Adrenal gland (tissue), 9 donors: ENCODE measurements at regions not wholly inside any gene's neighbourhood (a gene's known extent, or its start where the extent isn't known, plus 50 kb on each side); places are given as distances from the start of the nearest gene placed in this dataset.

Experiments
- DNase-seq, 7 donors: peaks; one replicate each; pipeline ENCODE4 v3.0.0-alpha.2; 2019 to 2020
- H3K27ac ChIP-seq, 5 donors: fragments of 200-600 bp; sonication (generic) in 4 of 5; 1 replicate in 3 of 5; 2 replicates in 2 of 5; pipeline versions ENCODE4 v1.5.1 to v1.8.0; 2016 to 2020; ENCODE audit warnings: mild to moderate bottlenecking in 1 of 5
- H3K27me3 ChIP-seq: fragments of 200-600 bp; 2 replicates; pipeline ENCODE4 v1.8.0; 2021
- H3K36me3 ChIP-seq, 2 donors: fragments of 200-600 bp; replicated peaks in 1 of 2; 1 replicate in 1 of 2; 2 replicates in 1 of 2; pipeline versions ENCODE4 v1.5.1 to v1.8.0; 2018 to 2022
- H3K4me1 ChIP-seq, 2 donors: fragments of 200-600 bp; replicated peaks in 1 of 2; 1 replicate in 1 of 2; 2 replicates in 1 of 2; pipeline versions ENCODE4 v1.5.1 to v1.8.0; 2018 to 2021
- H3K4me3 ChIP-seq, 4 donors: fragments of 200-600 bp; sonication (generic) in 3 of 4; one replicate each; pipeline ENCODE4 v1.5.1; 2016 to 2018
- H3K9me3 ChIP-seq, 3 donors: fragments of 200-600 bp; sonication (generic) in 1 of 3; replicated peaks in 1 of 3; 1 replicate in 2 of 3; 2 replicates in 1 of 3; pipeline versions ENCODE4 v1.5.1 to v1.8.0; 2016 to 2021
- CTCF ChIP-seq, 6 experiments: fragments of 450-650 bp in 4 of 6; fragments of 200-600 bp in 2 of 6; sonication (generic) in 1 of 6; IDR thresholded peaks; 1 replicate in 5 of 6; 2 replicates in 1 of 6; pipeline versions ENCODE4 v1.5.1 to v1.8.0; 2016 to 2021; ENCODE audit warnings: antibody characterized with exemption in 6 of 6, mild to moderate bottlenecking in 2 of 6, moderate library complexity in 1 of 6
- POLR2A ChIP-seq, 2 donors: fragments of 450-650 bp; IDR thresholded peaks; one replicate each; pipeline ENCODE4 v1.6.1; 2017; ENCODE audit warnings: antibody characterized with exemption in 2 of 2, mild to moderate bottlenecking in 2 of 2, moderate library complexity in 1 of 2
- WGBS, 4 donors: extraction: QIAGEN DNeasy Blood & Tissue Kit in 2 of 4; methylation state at CpG; one replicate each; pipeline versions ENCODE4 v1.1.5 to v1.1.7; 2013 to 2017; 5-methylcytosine and 5-hydroxymethylcytosine counted together
- intact Hi-C, 2 donors: fragments of 100-400 bp; cut with DNase I; formaldehyde crosslinking; loops; one replicate each; pipeline versions ENCODE4 v1.14.1 to v1.15.0; 2022 to 2023
- donor health status: healthy with polysubstance abuse.
- donor health status: Bipolar disorder and iron deficiency.
- donor health status: DM: yes; HTN: yes; CAD: no.
- donor health status: DM: no; HTN: no; CAD: no.
- donor health status: DM: no; HTN: no; CAD: no.

- intact Hi-C loops: no loop called here
- Histone ChIP-seq H3K9me3 (no peaks in the 10 kb centered on the region), H3K27ac (no peak overlapping the region), H3K4me3 (no peak overlapping the region), H3K4me1 (no peaks in the 10 kb centered on the region), H3K36me3 (no peaks in the 10 kb centered on the region), H3K27me3 (no peaks in the 10 kb centered on the region)
- no peak for DNase-seq
- no peak for TF ChIP-seq POLR2A (IDR thresholded peaks at IDR 0.05)
- no peak for TF ChIP-seq CTCF (IDR thresholded peaks at IDR 0.05)
- 37 to 62% (median 58%) methylated on average over 3 of the region's 3 CpGs for WGBS, 4 donors
Observed at GRCh38 chr7:52447581-52448180, 587.8 kb upstream of the POM121L12 start.

- 87 to 91% (median 88%) methylated on average over 4 of the region's 4 CpGs for WGBS, 4 donors
- no peak for DNase-seq
- H3K9me3 ChIP-seq: no peaks in the 10 kb centered on the region
- intact Hi-C loops: no loop called here
- no peak overlapping the region for H3K4me3 ChIP-seq
- H3K27me3 ChIP-seq: no peaks in the 10 kb centered on the region
- H3K27ac ChIP-seq: no peak overlapping the region
- H3K4me1 ChIP-seq: no peaks in the 10 kb centered on the region
- TF ChIP-seq POLR2A (IDR thresholded peaks at IDR 0.05) (no peak), CTCF (IDR thresholded peaks at IDR 0.05) (no peak)
- no peaks in the 10 kb centered on the region for H3K36me3 ChIP-seq
Observed at GRCh38 chr7:52436278-52436677, 599.2 kb upstream of the POM121L12 start.

- DNase-seq: no peak
- H3K27ac ChIP-seq: no peak overlapping the region
- H3K27me3 ChIP-seq: no peaks in the 10 kb centered on the region
- no peaks in the 10 kb centered on the region for H3K9me3 ChIP-seq
- 80 to 96% (median 92%) methylated on average over 15 to 36 of the region's 36 CpGs for WGBS, 4 donors
- no peaks in the 10 kb centered on the region for H3K36me3 ChIP-seq
- H3K4me3 ChIP-seq: no peak overlapping the region
- no peak for TF ChIP-seq CTCF (IDR thresholded peaks at IDR 0.05)
- TF ChIP-seq POLR2A (IDR thresholded peaks at IDR 0.05): no peak
- no peaks in the 10 kb centered on the region for H3K4me1 ChIP-seq
- intact Hi-C loops: no loop called here
Observed at GRCh38 chr7:52431082-52431815, 604.2 kb upstream of the POM121L12 start.

GRCh38 chr7:52423251-52423650, 612.2 kb upstream of the POM121L12 start:
- Histone ChIP-seq H3K4me1 (no peaks in the 10 kb centered on the region), H3K36me3 (no peaks in the 10 kb centered on the region), H3K9me3 (no peaks in the 10 kb centered on the region), H3K27me3 (no peaks in the 10 kb centered on the region), H3K27ac (no peak overlapping the region), H3K4me3 (no peak overlapping the region)
- TF ChIP-seq CTCF (IDR thresholded peaks at IDR 0.05) (no peak), POLR2A (IDR thresholded peaks at IDR 0.05) (no peak)
- DNase-seq: no peak
- 88 to 92% (median 91%) methylated on average over 1 of the region's 1 CpG for WGBS, 4 donors
- intact Hi-C loops: no loop called here
